Liver (tissue), 8 donors: ENCODE measurements at regions not wholly inside any gene's neighbourhood (a gene's known extent, or its start where the extent isn't known, plus 50 kb on each side); places are given as distances from the start of the nearest gene placed in this dataset.

Source experiments
- DNase-seq: peaks from one replicate; pipeline ENCODE4 v3.0.0-alpha.2; 2017; ENCODE audit warnings: low spot score
- H3K27ac ChIP-seq, 2 donors: one replicate each; pipeline ENCODE4 v1.7.0; 2013; ENCODE audit warnings: inconsistent platforms in 2 of 2, low read length in 2 of 2, control low read depth in 1 of 2, low read depth in 1 of 2, mild to moderate bottlenecking in 1 of 2
- H3K27me3 ChIP-seq, 4 donors: one replicate each; pipeline versions ENCODE4 v1.6.1 to v1.7.0; 2013; ENCODE audit warnings: low read length in 3 of 4, inconsistent platforms in 1 of 4, mild to moderate bottlenecking in 1 of 4, moderate library complexity in 1 of 4; ENCODE audit not compliant: control insufficient read depth in 4 of 4, insufficient read depth in 4 of 4
- H3K36me3 ChIP-seq, 4 donors: one replicate each; pipeline versions ENCODE4 v1.6.1 to v1.7.0; 2013; ENCODE audit warnings: low read length in 3 of 4, mild to moderate bottlenecking in 3 of 4, low read depth in 1 of 4, moderate library complexity in 1 of 4; ENCODE audit not compliant: control insufficient read depth in 4 of 4, insufficient read depth in 3 of 4
- H3K4me1 ChIP-seq, 4 donors: one replicate each; pipeline versions ENCODE4 v1.6.1 to v1.7.0; 2013; ENCODE audit warnings: low read length in 3 of 4, mild to moderate bottlenecking in 3 of 4, moderate library complexity in 1 of 4; ENCODE audit not compliant: control insufficient read depth in 4 of 4, insufficient read depth in 4 of 4
- H3K4me3 ChIP-seq, 3 donors: one replicate each; pipeline versions ENCODE4 v1.6.1 to v1.7.0; 2013; ENCODE audit warnings: low read length in 3 of 3, control low read depth in 1 of 3, low read depth in 1 of 3, mild to moderate bottlenecking in 1 of 3
- H3K9ac ChIP-seq, 2 donors: one replicate each; pipeline ENCODE4 v1.7.0; 2013; ENCODE audit warnings: low read length in 2 of 2, mild to moderate bottlenecking in 2 of 2, moderate library complexity in 2 of 2, control low read depth in 1 of 2, low read depth in 1 of 2
- H3K9me3 ChIP-seq, 4 donors: one replicate each; pipeline versions ENCODE4 v1.6.1 to v1.7.0; 2013; ENCODE audit warnings: low read length in 3 of 4; ENCODE audit not compliant: control insufficient read depth in 4 of 4
- ATF3 ChIP-seq: IDR thresholded peaks from 2 replicates; pipeline ENCODE4 v1.6.1; 2016; ENCODE audit warnings: antibody characterized with exemption
- CTCF ChIP-seq: fragments of 150-350 bp; IDR thresholded peaks from 2 replicates; pipeline ENCODE4 v1.5.1; 2017; ENCODE audit warnings: improper control_type of control experiment, low read depth, low read length; ENCODE audit not compliant: missing input control
- EGR1 ChIP-seq, 2 donors: IDR thresholded peaks; 2 replicates each; pipeline ENCODE4 v1.6.1; 2016 to 2018; ENCODE audit warnings: antibody characterized with exemption in 2 of 2, low read depth in 2 of 2
- FOXA1 ChIP-seq: IDR thresholded peaks from 2 replicates; pipeline ENCODE4 v1.6.1; 2016; ENCODE audit warnings: antibody characterized with exemption
- GABPA ChIP-seq, 2 donors: IDR thresholded peaks in 1 of 2; conservative IDR thresholded peaks in 1 of 2; 2 replicates each; pipeline ENCODE4 v1.6.1; 2016; ENCODE audit warnings: antibody characterized with exemption in 2 of 2, mild to moderate bottlenecking in 1 of 2, moderate library complexity in 1 of 2
- HNF4A ChIP-seq, 2 donors: conservative IDR thresholded peaks; 2 replicates each; pipeline ENCODE4 v1.6.1; 2016; ENCODE audit warnings: antibody characterized with exemption in 2 of 2, mild to moderate bottlenecking in 2 of 2
- HNF4G ChIP-seq: IDR thresholded peaks from 2 replicates; pipeline ENCODE4 v1.6.1; 2016; ENCODE audit warnings: antibody characterized with exemption
- NR2F2 ChIP-seq: IDR thresholded peaks from 2 replicates; pipeline ENCODE4 v1.6.1; 2016; ENCODE audit warnings: antibody characterized with exemption
- RAD21 ChIP-seq, 2 donors: IDR thresholded peaks; 2 replicates each; pipeline ENCODE4 v1.6.1; 2016; ENCODE audit warnings: antibody characterized with exemption in 2 of 2, mild to moderate bottlenecking in 2 of 2
- REST ChIP-seq: IDR thresholded peaks from 2 replicates; pipeline ENCODE4 v1.6.1; 2016; ENCODE audit warnings: antibody characterized with exemption, mild to moderate bottlenecking
- RXRA ChIP-seq, 2 donors: IDR thresholded peaks; 2 replicates each; pipeline ENCODE4 v1.6.1; 2017 to 2018; ENCODE audit warnings: antibody characterized with exemption in 2 of 2, mild to moderate bottlenecking in 1 of 2
- SP1 ChIP-seq: IDR thresholded peaks from 2 replicates; pipeline ENCODE4 v1.6.1; 2018; ENCODE audit warnings: antibody characterized with exemption, mild to moderate bottlenecking
- TAF1 ChIP-seq: conservative IDR thresholded peaks from 2 replicates; pipeline ENCODE4 v1.6.1; 2016; ENCODE audit warnings: antibody characterized with exemption, mild to moderate bottlenecking
- YY1 ChIP-seq: IDR thresholded peaks from 2 replicates; pipeline ENCODE4 v1.6.1; 2016; ENCODE audit warnings: antibody characterized with exemption, mild to moderate bottlenecking
- WGBS: extraction: QIAGEN DNeasy Blood & Tissue Kit; methylation state at CpG from one replicate; pipeline ENCODE4 v1.1.7; 2013; 5-methylcytosine and 5-hydroxymethylcytosine counted together
- donor health status: healthy.
- donor health status: healthy.
- donor health status: healthy.
- donor health status: healthy.
- donor health status: healthy.

- 78% methylated on average over 6 of the region's 6 CpGs for WGBS
- no peak for TF ChIP-seq REST
- TF ChIP-seq NR2F2 = no peak
- no peak for TF ChIP-seq CTCF
- TF ChIP-seq HNF4G = no peak
- TF ChIP-seq FOXA1 = no peak
- DNase-seq = no peak
- Histone ChIP-seq H3K4me1 (peaks cover 0 to 13% (median 5%) of the 10 kb centered on the region in 4 donors), H3K4me3 (no peak overlapping the region), H3K9me3 (no peaks in the 10 kb centered on the region), H3K36me3 (no peaks in the 10 kb centered on the region), H3K27ac (no peak overlapping the region), H3K9ac (no peak overlapping the region), H3K27me3 (no peaks in the 10 kb centered on the region)
Measured at GRCh38 chr6:71083308-71083820, 126.5 kb upstream of the B3GAT2 start.

- 79% methylated on average over 3 of the region's 3 CpGs for WGBS
- H3K9ac ChIP-seq = no peak overlapping the region
Measured at GRCh38 chr6:71088166-71088565, 131.3 kb upstream of the B3GAT2 start.

More at GRCh38 chr6:71088166-71088565, 131.3 kb upstream of the B3GAT2 start:
- H3K4me3 ChIP-seq = no peak overlapping the region
- no peaks in the 10 kb centered on the region for H3K4me1 ChIP-seq
- H3K27ac ChIP-seq = no peak overlapping the region
- DNase-seq = no peak
- no peaks in the 10 kb centered on the region for H3K36me3 ChIP-seq
- H3K9me3 ChIP-seq = no peaks in the 10 kb centered on the region
- no peaks in the 10 kb centered on the region for H3K27me3 ChIP-seq
- TF ChIP-seq REST = no peak
- no peak for TF ChIP-seq HNF4A (conservative IDR thresholded peaks at IDR 0.05)
- no peak for TF ChIP-seq CTCF
- no peak for TF ChIP-seq HNF4G
- no peak for TF ChIP-seq TAF1
- TF ChIP-seq RXRA (IDR thresholded peaks at IDR 0.05) = no peak
- no peak for TF ChIP-seq FOXA1
- TF ChIP-seq SP1 = no peak
- TF ChIP-seq EGR1 (IDR thresholded peaks at IDR 0.05; ENCODE audit: low read depth in 2 of 2) = no peak
- no peak for TF ChIP-seq GABPA (IDR thresholded peaks at IDR 0.05 in 1 of 2, conservative IDR thresholded peaks at IDR 0.05 in 1 of 2)
- TF ChIP-seq RAD21 (IDR thresholded peaks at IDR 0.05) = no peak
- TF ChIP-seq ATF3 = no peak
- no peak for TF ChIP-seq NR2F2
- TF ChIP-seq YY1 = no peak
